Urinary bladder (tissue), 3 donors: ENCODE measurements at regions not wholly inside any gene's neighbourhood (a gene's known extent, or its start where the extent isn't known, plus 50 kb on each side); places are given as distances from the start of the nearest gene placed in this dataset.
"Not testable (repeated sequence)": the region's sequence is repeated elsewhere in the genome, so short reads cannot be mapped to it uniquely, and the experiment has no call there.

Source experiments
- DNase-seq: peaks from one replicate; pipeline ENCODE4 v3.0.0-alpha.2; 2015; ENCODE audit errors: extremely low spot score
- H3K27ac ChIP-seq: one replicate; pipeline ENCODE4 v1.5.1; 2013; ENCODE audit warnings: low read depth, mild to moderate bottlenecking, moderate library complexity
- H3K36me3 ChIP-seq: one replicate; pipeline ENCODE4 v1.6.1; 2013; ENCODE audit warnings: mild to moderate bottlenecking, moderate library complexity; ENCODE audit not compliant: insufficient read depth
- H3K4me1 ChIP-seq: one replicate; pipeline ENCODE4 v1.6.1; 2013; ENCODE audit warnings: mild to moderate bottlenecking, moderate library complexity; ENCODE audit not compliant: insufficient read depth
- H3K4me3 ChIP-seq: one replicate; pipeline ENCODE4 v1.5.1; 2013; ENCODE audit warnings: low read depth, low read length
- WGBS: extraction: QIAGEN DNeasy Blood & Tissue Kit; methylation state at CpG from one replicate; pipeline ENCODE4 v1.1.7; 2013; 5-methylcytosine and 5-hydroxymethylcytosine counted together
- donor health status: healthy with polysubstance abuse.
- donor health status: healthy.

GRCh38 chr9:31323726-31324444 lies 1060.6 kb upstream of the ACO1 start:
- WGBS = 72% methylated on average over 2 of the region's 2 CpGs
- no peak for DNase-seq
- no peak overlapping the region for H3K4me3 ChIP-seq
- no peaks in the 10 kb centered on the region for H3K4me1 ChIP-seq
- H3K36me3 ChIP-seq = no peaks in the 10 kb centered on the region
- no peak overlapping the region for H3K27ac ChIP-seq

- no peak for DNase-seq
- Histone ChIP-seq H3K4me3 (no peak overlapping the region), H3K36me3 (no peaks in the 10 kb centered on the region), H3K4me1 (no peaks in the 10 kb centered on the region), H3K27ac (no peak overlapping the region)
- WGBS = 93% methylated on average over 6 of the region's 6 CpGs
These were observed 1058.7 kb upstream of the ACO1 start for GRCh38 chr9:31325778-31326177.

- not testable (repeated sequence) for H3K4me1 ChIP-seq, DNase-seq, H3K27ac ChIP-seq, H3K36me3 ChIP-seq, H3K4me3 ChIP-seq
- WGBS = 96% methylated on average over 12 of the region's 12 CpGs
These were observed 1057.6 kb upstream of the ACO1 start for GRCh38 chr9:31326883-31327282.

GRCh38 chr9:31334837-31335528 lies 1049.5 kb upstream of the ACO1 start:
- WGBS = 87% methylated on average over 6 of the region's 6 CpGs
- no peak overlapping the region for H3K27ac ChIP-seq
- H3K36me3 ChIP-seq = no peaks in the 10 kb centered on the region
- DNase-seq = no peak
- H3K4me1 ChIP-seq = no peaks in the 10 kb centered on the region
- H3K4me3 ChIP-seq = no peak overlapping the region

- no peak overlapping the region for H3K27ac ChIP-seq
- H3K4me3 ChIP-seq = no peak overlapping the region
- no peaks in the 10 kb centered on the region for H3K36me3 ChIP-seq
- WGBS = 78% methylated on average over 4 of the region's 4 CpGs
- DNase-seq = no peak
- no peaks in the 10 kb centered on the region for H3K4me1 ChIP-seq
These were observed 1048.8 kb upstream of the ACO1 start for GRCh38 chr9:31335529-31336234.

- Histone ChIP-seq H3K27ac (no peak overlapping the region), H3K4me1 (no peaks in the 10 kb centered on the region), H3K36me3 (no peaks in the 10 kb centered on the region), H3K4me3 (no peak overlapping the region)
- 18% methylated on average over 1 of the region's 1 CpG for WGBS
- no peak for DNase-seq
These were observed 1048.1 kb upstream of the ACO1 start for GRCh38 chr9:31336386-31336785.

- H3K27ac ChIP-seq = no peak overlapping the region
- no peak for DNase-seq
- WGBS = 94% methylated on average over 1 of the region's 1 CpG
- H3K4me1 ChIP-seq = no peaks in the 10 kb centered on the region
- H3K36me3 ChIP-seq = no peaks in the 10 kb centered on the region
- no peak overlapping the region for H3K4me3 ChIP-seq
These were observed 1047.6 kb upstream of the ACO1 start for GRCh38 chr9:31336841-31337240.

GRCh38 chr9:31347082-31347617 lies 1037.3 kb upstream of the ACO1 start:
- Histone ChIP-seq H3K36me3 (no peaks in the 10 kb centered on the region), H3K4me3 (no peak overlapping the region), H3K4me1 (no peaks in the 10 kb centered on the region), H3K27ac (no peak overlapping the region)
- DNase-seq = no peak
- WGBS = 43% methylated on average over 6 of the region's 6 CpGs

GRCh38 chr9:31355159-31355882 lies 1029.1 kb upstream of the ACO1 start:
- H3K36me3 ChIP-seq = no peaks in the 10 kb centered on the region
- H3K4me3 ChIP-seq = no peak overlapping the region
- no peaks in the 10 kb centered on the region for H3K4me1 ChIP-seq
- 85% methylated on average over 5 of the region's 5 CpGs for WGBS
- DNase-seq = no peak
- no peak overlapping the region for H3K27ac ChIP-seq

- Histone ChIP-seq H3K4me3 (no peak overlapping the region), H3K27ac (no peak overlapping the region), H3K36me3 (no peaks in the 10 kb centered on the region), H3K4me1 (no peaks in the 10 kb centered on the region)
- no peak for DNase-seq
These were observed 1028.5 kb upstream of the ACO1 start for GRCh38 chr9:31355965-31356364.

- no peak overlapping the region for H3K27ac ChIP-seq
- no peak for DNase-seq
- H3K36me3 ChIP-seq = no peaks in the 10 kb centered on the region
- no peak overlapping the region for H3K4me3 ChIP-seq
- no peaks in the 10 kb centered on the region for H3K4me1 ChIP-seq
These were observed 1025.4 kb upstream of the ACO1 start for GRCh38 chr9:31359071-31359470.

- Histone ChIP-seq H3K27ac (no peak overlapping the region), H3K36me3 (no peaks in the 10 kb centered on the region), H3K4me1 (no peaks in the 10 kb centered on the region), H3K4me3 (no peak overlapping the region)
- no peak for DNase-seq
- 91% methylated on average over 5 of the region's 5 CpGs for WGBS
These were observed 1020.3 kb upstream of the ACO1 start for GRCh38 chr9:31364171-31364570.

GRCh38 chr9:31372799-31373587 lies 1011.5 kb upstream of the ACO1 start:
- DNase-seq = no peak
- 86% methylated on average over 7 of the region's 7 CpGs for WGBS
- H3K4me3 ChIP-seq = no peak overlapping the region

More at GRCh38 chr9:31372799-31373587, 1011.5 kb upstream of the ACO1 start:
- Histone ChIP-seq H3K27ac (no peak overlapping the region), H3K36me3 (no peaks in the 10 kb centered on the region), H3K4me1 (no peaks in the 10 kb centered on the region)
